ENCODE measurements at regions not wholly inside any gene's neighbourhood (a gene's known extent, or its start where the extent isn't known, plus 50 kb on each side); places are given as distances from the start of the nearest gene placed in this dataset.

GRCh38 chr12:28884904-28885679 is 264.0 kb upstream of the FAR2 start:
- DNase-seq, result no peak

GRCh38 chr12:28885928-28886327 is 263.1 kb upstream of the FAR2 start:
- no peak for DNase-seq

- DNase-seq, result no peak
Measured at GRCh38 chr12:28887461-28887990, 261.6 kb upstream of the FAR2 start.

DNA sequence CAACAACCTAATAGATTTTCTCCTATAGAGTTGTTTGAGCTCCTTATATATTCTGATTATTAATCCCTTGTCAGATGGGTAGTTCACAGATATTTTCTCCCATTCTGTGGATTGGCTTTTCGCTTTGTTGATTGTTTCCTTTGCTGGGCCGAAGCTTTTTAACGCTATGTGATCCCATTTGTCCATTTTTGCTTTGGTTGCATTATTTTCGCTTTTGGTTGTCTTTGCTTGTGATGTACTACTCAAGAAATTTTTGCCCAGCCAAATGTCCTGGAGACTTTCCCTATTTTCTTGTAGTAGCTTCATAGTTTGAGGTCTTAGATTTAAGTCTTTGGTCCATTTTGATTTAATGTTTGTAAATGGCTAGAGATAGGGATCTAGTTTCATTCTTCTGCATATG is 258.4 kb upstream of the FAR2 start:
- no peak for DNase-seq

DNA sequence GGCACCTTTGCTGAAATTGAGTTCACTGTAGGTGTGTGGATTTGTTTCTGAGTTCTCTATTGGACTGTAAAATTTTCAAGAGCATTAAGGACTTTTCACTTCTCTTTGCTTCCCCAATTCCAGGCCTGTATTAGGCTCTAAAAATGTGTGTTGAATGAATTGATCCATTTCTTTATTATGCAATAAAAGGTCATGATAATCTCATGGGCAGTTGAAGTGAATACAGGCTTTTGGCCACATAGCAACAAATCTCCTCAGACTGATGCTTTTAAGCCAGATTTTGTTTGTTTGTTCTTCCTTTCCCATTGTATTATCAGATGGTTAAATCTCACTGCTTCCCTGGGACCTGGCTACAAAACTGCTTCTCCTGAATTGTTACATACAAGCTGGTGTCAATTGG is 258.0 kb upstream of the FAR2 start:
- no peak for DNase-seq

DNA sequence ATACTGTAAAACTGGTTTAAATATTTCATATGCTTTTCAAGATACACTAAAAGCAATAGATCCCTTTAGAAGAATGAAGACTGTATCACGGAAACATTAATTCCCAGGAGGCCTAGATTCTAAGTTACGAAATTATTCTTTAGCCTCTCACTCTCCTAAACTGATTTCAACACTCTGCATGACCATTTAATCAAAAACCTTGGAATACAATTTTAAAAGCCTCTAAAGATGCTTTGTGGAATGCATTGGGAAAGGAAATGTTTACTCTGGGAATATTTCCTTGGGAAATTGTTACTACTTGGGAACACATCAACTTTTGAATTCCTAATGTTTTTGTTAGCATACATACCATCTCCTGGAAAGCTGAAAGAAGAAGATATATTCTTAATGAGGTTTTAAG is 255.7 kb upstream of the FAR2 start:
- DNase-seq, result no peak

- DNase-seq, result no peak
Measured at GRCh38 chr12:28893856-28894255, 255.2 kb upstream of the FAR2 start.

DNA sequence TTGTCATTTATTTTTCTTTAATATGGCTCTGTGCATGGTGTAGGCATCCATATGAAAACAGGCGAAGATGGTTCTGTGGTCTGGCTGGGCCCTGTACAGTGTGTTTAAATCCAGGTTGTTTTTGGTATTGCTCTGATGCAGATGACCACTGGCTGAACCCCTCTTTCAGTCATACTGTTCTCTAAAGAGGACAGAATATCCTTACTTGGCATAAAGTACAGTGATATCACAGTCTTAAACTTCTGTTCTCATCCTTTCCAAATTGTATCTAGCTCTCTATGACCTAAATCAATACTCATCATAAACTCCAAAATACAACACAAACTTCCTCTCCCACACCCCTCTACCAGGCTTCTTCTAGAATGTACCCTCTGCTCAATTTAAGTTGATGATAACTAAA is 252.7 kb upstream of the FAR2 start:
- no peak for DNase-seq

GRCh38 chr12:28898038-28898437 is 251.0 kb upstream of the FAR2 start:
- no peak for DNase-seq

DNA sequence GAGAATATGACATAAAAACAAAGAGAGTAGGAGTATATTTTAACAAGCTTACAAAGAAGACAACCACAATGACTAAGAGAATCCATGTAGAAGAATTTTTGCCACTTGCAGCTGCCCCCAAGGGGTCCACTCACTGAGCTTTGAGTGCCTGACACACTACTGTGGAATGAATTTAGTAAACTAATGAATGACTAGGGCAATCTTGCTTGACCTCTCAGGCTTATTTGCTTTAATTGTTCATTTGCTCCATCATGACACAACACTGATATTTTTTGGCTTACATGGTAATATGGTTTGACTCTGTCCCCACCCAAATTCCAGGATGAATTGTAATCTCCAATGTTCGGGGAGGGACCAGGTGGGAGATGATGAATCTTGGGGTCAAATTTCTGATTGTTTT is 249.1 kb upstream of the FAR2 start:
- DNase-seq, result no peak

DNA sequence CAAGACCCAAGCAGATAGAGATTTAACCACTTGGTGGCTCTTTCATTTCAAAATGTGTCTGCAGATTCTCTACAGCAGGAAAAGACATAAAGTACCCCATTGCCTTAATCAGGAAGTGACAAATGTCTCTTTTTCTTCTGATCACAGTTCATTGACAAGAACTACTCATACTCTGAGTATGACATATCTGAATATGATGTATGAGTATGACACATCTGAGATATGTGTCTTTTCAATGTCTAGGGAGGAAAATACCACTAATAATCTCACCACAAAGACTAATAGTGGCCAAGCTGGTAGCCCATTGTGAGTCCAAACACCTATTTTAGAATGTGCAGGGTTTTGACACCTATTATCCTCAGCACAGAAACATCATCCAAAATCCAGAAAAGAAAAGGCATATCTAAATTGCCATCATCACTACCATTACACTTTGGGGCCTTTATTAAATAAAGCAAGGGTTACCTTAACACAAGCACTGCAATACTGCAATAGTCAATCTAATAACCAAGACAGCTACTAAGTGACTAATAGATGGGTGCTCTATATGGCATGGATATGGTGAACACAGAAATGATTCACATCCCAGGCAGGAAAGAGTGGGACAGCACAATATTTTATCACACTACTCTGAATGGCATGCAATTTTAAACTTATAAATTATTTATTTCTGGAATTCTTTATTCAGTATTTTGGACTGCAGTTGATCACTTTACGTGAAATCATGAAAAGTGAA is 243.7 kb upstream of the FAR2 start:
- no peak for DNase-seq

- no peak for DNase-seq
Measured at GRCh38 chr12:28908646-28909045, 240.4 kb upstream of the FAR2 start.

GRCh38 chr12:28909291-28909690 is 239.8 kb upstream of the FAR2 start:
- no peak for DNase-seq

DNA sequence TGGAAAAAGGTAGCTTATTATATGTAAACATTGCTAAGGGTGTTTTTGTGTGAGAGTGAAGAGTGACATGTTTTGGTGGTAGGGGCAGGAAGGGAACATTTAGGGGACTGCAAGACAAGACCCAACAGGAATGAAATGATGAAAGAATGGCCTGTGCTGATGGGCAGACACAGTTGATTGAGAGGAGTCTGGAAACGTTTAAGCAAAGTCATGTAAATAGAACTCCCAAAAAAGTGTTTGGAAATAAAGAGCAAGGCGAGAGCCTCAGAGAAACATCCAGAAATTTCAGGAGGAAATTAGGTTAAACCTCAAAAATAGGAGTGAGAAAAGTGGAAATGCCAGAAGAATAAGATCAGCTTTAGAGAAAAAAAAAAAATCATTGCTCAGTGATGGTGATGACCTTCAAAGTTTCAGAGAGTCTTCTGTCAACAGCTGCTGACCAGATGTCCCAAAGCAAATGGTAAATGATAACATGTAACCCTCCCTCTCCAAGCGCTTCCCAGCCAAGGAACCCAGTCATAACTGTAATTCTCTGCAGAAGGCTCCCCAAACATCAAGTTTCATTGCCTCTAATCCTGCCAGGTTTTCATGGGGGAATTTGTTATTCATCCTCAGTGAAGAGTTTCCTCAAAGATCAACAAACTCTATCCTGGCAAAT is 223.2 kb upstream of the FAR2 start:
- DNase-seq, result no peak

DNA sequence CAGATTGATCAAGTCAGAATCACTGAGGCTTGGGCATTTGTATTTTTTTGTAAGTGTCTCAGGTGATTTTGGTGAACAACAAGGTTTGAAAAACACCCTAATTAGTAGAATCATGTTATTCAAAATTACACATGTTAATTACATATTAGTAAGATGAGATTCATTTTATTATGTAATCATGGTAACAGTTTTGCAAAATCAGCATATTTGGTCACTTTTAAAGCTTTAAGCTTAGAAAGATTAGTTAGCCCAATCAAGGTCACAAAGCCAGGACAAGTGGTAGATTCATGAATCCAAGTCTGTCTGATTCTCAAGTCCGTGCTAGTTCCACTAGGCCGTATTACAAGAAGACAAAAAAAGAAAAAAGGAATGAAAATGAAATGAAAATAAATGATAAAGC is 218.4 kb upstream of the FAR2 start:
- DNase-seq, result no peak

GRCh38 chr12:28933176-28933575 is 215.9 kb upstream of the FAR2 start:
- no peak for DNase-seq

GRCh38 chr12:28933864-28934527 is 215.1 kb upstream of the FAR2 start:
- DNase-seq, result no peak

GRCh38 chr12:28936221-28936620 is 212.9 kb upstream of the FAR2 start:
- no peak for DNase-seq

DNA sequence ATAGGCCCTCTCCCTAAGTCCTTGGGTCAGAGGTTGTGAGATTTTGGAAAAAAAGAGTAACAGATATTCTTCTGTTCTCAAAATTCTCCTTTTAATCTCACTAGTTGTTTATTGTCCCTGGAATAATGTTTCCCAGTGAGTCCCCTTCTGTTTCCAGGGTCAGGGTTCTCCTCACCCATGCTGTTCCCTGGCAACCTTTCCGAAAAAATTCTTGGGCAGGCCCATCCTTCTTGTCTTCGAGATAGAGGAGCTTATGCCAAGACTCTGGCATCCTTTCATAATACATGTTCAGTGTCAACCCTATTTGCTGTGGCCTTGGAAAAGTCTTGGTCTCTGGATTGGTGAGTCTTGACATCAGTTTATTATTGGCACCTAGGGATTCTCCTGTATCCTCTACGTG is 212.4 kb upstream of the FAR2 start:
- DNase-seq, result no peak

DNA sequence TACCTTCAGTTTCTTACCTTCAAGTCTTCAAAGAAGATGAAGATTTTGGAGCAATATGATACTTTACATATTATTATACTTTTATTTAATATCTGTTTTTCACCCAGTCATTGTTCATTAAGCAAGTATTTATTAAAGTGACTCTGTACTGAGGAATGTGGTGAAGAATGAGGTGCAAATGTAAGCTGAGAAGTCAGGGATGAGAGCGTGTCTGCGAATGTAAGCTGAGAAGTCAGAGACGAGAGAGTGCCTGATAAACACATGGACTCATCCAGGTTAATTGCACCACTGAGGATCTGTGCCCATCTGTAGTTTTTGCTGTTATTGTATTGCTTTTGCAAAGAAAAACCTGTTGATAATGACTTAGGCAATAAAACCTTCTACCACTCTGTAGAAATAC is 211.9 kb upstream of the FAR2 start:
- no peak for DNase-seq

DNA sequence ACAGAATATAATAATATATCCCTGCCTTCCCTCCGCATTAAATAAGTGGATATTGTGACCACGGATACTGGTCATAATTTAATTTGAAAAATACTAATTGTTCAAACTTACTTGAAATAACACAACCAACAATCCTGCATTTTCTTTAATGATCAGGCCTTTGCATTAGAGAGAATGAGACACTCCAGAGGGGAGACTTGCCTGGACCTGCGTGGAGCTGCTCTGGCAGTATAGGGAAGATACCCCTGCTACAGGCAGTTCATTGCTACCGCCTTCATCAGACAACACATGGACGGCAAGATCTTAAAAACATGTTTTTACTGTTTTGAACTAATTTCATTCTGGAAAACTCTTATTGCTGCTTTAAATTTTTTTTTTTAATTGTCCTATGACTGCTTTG is 211.0 kb upstream of the FAR2 start:
- no peak for DNase-seq

GRCh38 chr12:28938581-28939235 is 210.4 kb upstream of the FAR2 start:
- no peak for DNase-seq

GRCh38 chr12:28939427-28939826 is 209.7 kb upstream of the FAR2 start:
- DNase-seq, result no peak

All from NCI-H146 (cell line).